Natural killer cell (primary cell): ENCODE measurements at regions not wholly inside any gene's neighbourhood (a gene's known extent, or its start where the extent isn't known, plus 50 kb on each side); places are given as distances from the start of the nearest gene placed in this dataset.

ENCODE experiments used
- ATAC-seq, 3 donors: fragments of 150-1000 bp in 2 of 3; fragments of 200-7000 bp in 1 of 3; cut with Tn5 transposase; 1 replicate in 1 of 3; 2 replicates in 2 of 3; pipeline ENCODE4 v1.10.0; 2021; ENCODE audit warnings: mild to moderate bottlenecking in 2 of 3, moderate library complexity in 2 of 3
- DNase-seq, 2 donors: peaks; one replicate each; pipeline versions ENCODE4 v3.0.0 to v3.0.0-alpha.2; 2013 to 2021; ENCODE audit warnings: mixed read lengths in 1 of 2
- H3K27ac ChIP-seq: one replicate; pipeline ENCODE4 v1.5.1; 2013; ENCODE audit warnings: mild to moderate bottlenecking, low read length
- H3K27me3 ChIP-seq: one replicate; pipeline ENCODE4 v1.6.1; 2013; ENCODE audit warnings: low read length; ENCODE audit not compliant: control insufficient read depth, insufficient read depth
- H3K36me3 ChIP-seq: one replicate; pipeline ENCODE4 v1.6.1; 2013; ENCODE audit warnings: low read length; ENCODE audit not compliant: control insufficient read depth, insufficient read depth
- H3K4me1 ChIP-seq: one replicate; pipeline ENCODE4 v1.6.1; 2013; ENCODE audit warnings: low read length; ENCODE audit not compliant: control insufficient read depth, insufficient read depth
- H3K4me3 ChIP-seq: one replicate; pipeline ENCODE4 v1.5.1; 2013; ENCODE audit warnings: low read length
- H3K9me3 ChIP-seq: one replicate; pipeline ENCODE4 v1.6.1; 2013; ENCODE audit warnings: low read length; ENCODE audit not compliant: control insufficient read depth, insufficient read depth
- H3K27ac Mint-ChIP-seq, 2 donors: one replicate each; pipeline ENCODE4 v1.8.0; 2022; ENCODE audit warnings: mild to moderate bottlenecking in 2 of 2, mixed read lengths in 2 of 2, moderate library complexity in 1 of 2
- H3K27me3 Mint-ChIP-seq, 2 donors: one replicate each; pipeline ENCODE4 v1.8.0; 2022; ENCODE audit warnings: low read depth in 2 of 2, mixed read lengths in 2 of 2
- H3K36me3 Mint-ChIP-seq: one replicate; pipeline ENCODE4 v1.8.0; 2022; ENCODE audit warnings: mixed read lengths
- H3K4me1 Mint-ChIP-seq, 2 donors: one replicate each; pipeline ENCODE4 v1.8.0; 2022; ENCODE audit warnings: mixed read lengths in 2 of 2
- H3K4me3 Mint-ChIP-seq: one replicate; pipeline ENCODE4 v1.8.0; 2022; ENCODE audit warnings: mild to moderate bottlenecking, moderate library complexity, mixed read lengths
- H3K9me3 Mint-ChIP-seq, 2 donors: one replicate each; pipeline ENCODE4 v1.8.0; 2022; ENCODE audit warnings: mixed read lengths in 2 of 2
- WGBS: methylation state at CpG from one replicate; pipeline ENCODE4 v1.1.7; 2013; ENCODE audit warnings: missing lambda C conversion rate; ENCODE audit not compliant: insufficient coverage; 5-methylcytosine and 5-hydroxymethylcytosine counted together
- intact Hi-C: fragments of 100-400 bp; cut with micrococcal nuclease; formaldehyde crosslinking; loops from one replicate; pipeline ENCODE4 v1.14.2; 2022
- TF ChIP-seq, protein P1 (sequence below): fragments of 200-600 bp; IDR thresholded peaks from one replicate; pipeline ENCODE4 v1.8.0; 2022; ENCODE audit warnings: antibody characterized with exemption

DNA sequence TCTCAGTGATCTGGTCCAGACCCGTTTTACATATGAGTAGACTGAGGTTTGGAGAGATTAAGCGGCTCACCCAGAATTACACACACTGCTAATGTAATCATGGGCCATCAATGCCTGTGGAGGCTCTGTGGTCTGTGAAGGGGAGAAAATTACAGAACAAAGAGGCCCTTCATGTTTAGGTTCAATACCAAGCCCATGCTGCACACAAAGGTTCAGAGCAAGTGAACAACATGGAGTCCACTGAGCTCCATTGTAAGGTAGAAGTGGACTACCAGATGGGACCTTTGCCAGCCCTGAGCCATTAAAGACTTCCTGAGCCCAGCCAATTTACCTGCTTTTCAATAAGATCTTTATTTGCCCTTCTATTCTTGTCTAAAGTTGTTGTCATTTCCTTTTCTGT, 109.8 kb downstream of the LUZP4 start:
- WGBS: no CpG with 5 or more reads among the region's 2 CpGs
- H3K4me3 Mint-ChIP-seq: no peak overlapping the region
- no peaks in the 10 kb centered on the region for H3K4me1 Mint-ChIP-seq
- TF ChIP-seq, protein P1, sequence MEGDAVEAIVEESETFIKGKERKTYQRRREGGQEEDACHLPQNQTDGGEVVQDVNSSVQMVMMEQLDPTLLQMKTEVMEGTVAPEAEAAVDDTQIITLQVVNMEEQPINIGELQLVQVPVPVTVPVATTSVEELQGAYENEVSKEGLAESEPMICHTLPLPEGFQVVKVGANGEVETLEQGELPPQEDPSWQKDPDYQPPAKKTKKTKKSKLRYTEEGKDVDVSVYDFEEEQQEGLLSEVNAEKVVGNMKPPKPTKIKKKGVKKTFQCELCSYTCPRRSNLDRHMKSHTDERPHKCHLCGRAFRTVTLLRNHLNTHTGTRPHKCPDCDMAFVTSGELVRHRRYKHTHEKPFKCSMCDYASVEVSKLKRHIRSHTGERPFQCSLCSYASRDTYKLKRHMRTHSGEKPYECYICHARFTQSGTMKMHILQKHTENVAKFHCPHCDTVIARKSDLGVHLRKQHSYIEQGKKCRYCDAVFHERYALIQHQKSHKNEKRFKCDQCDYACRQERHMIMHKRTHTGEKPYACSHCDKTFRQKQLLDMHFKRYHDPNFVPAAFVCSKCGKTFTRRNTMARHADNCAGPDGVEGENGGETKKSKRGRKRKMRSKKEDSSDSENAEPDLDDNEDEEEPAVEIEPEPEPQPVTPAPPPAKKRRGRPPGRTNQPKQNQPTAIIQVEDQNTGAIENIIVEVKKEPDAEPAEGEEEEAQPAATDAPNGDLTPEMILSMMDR: no peak
- H3K27ac Mint-ChIP-seq: no peak overlapping the region
- H3K9me3 Mint-ChIP-seq: no peaks in the 10 kb centered on the region
- DNase-seq (no peak), ATAC-seq (no peak)
- Histone ChIP-seq H3K36me3 (no peaks in the 10 kb centered on the region), H3K27ac (no peak overlapping the region), H3K4me1 (no peaks in the 10 kb centered on the region), H3K27me3 (no peaks in the 10 kb centered on the region), H3K4me3 (no peak overlapping the region), H3K9me3 (no peaks in the 10 kb centered on the region)
- H3K27me3 Mint-ChIP-seq: peaks cover 6 to 8% of the 10 kb centered on the region in 2 donors
- no peaks in the 10 kb centered on the region for H3K36me3 Mint-ChIP-seq
- intact Hi-C loops: no loop called here

DNA sequence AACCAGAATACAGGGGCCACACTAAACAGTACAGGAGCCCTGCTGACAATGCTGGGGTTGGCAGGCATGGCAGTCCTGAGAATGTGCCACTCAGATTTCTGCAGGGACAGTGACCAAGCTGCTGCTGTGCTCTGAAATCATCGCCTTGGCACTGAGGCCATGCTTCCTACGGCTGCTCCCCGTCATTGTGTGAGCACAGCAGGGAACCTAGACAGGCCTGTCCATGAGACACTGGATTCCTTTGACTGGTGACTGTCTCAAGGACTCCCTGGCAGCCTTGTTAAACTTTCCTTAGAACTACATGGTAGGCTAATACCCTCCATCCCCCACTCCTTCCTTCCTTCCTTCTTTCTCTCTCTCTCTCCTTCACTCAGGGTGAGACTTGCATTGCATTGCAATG, 111.4 kb downstream of the LUZP4 start:
- WGBS: 99% methylated on average over 3 of the region's 3 CpGs

DNA sequence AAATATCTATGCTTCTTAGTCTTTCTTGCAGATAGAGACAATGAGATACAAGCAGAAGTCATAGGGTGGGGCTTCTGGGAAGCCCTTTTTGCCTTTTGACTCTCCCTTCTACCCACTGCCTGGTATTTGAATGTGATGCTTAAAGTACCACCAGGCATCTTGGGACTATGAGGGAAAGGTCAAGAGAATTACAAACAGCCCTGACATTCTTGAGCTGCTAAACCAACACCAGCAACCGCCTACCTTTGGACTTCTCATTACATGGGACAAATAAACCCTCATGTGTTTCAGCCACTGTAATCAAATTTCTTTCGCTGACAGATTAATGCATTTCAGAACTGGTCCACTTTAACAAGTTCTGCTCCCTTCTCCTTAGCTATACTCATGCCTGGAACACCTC, 112.8 kb downstream of the LUZP4 start:
- TF ChIP-seq, protein P1: no peak
- no peaks in the 10 kb centered on the region for H3K4me1 Mint-ChIP-seq
- WGBS: 91% methylated on average over 2 of the region's 2 CpGs
- H3K27ac ChIP-seq: no peak overlapping the region
- no peaks in the 10 kb centered on the region for H3K4me1 ChIP-seq
- H3K36me3 ChIP-seq: no peaks in the 10 kb centered on the region
- no peak overlapping the region for H3K27ac Mint-ChIP-seq
- H3K9me3 ChIP-seq: no peaks in the 10 kb centered on the region
- H3K9me3 Mint-ChIP-seq: no peaks in the 10 kb centered on the region
- peaks cover 5 to 6% of the 10 kb centered on the region in 2 donors for H3K27me3 Mint-ChIP-seq
- H3K4me3 Mint-ChIP-seq: no peak overlapping the region
- DNase-seq: no peak
- no peaks in the 10 kb centered on the region for H3K27me3 ChIP-seq
- no peaks in the 10 kb centered on the region for H3K36me3 Mint-ChIP-seq
- ATAC-seq: no peak
- no peak overlapping the region for H3K4me3 ChIP-seq
- intact Hi-C loops: no loop called here

More for the DNA sequence above, 111.4 kb downstream of the LUZP4 start:
- Histone ChIP-seq H3K36me3 (no peaks in the 10 kb centered on the region), H3K9me3 (no peaks in the 10 kb centered on the region), H3K4me3 (no peak overlapping the region), H3K27ac (no peak overlapping the region), H3K27me3 (no peaks in the 10 kb centered on the region), H3K4me1 (no peaks in the 10 kb centered on the region)
- H3K27me3 Mint-ChIP-seq: peaks cover 6 to 8% of the 10 kb centered on the region in 2 donors
- no peak overlapping the region for H3K27ac Mint-ChIP-seq
- intact Hi-C loops: no loop called here
- no peak overlapping the region for H3K4me3 Mint-ChIP-seq
- no peak for DNase-seq
- no peaks in the 10 kb centered on the region for H3K9me3 Mint-ChIP-seq
- H3K36me3 Mint-ChIP-seq: no peaks in the 10 kb centered on the region
- no peaks in the 10 kb centered on the region for H3K4me1 Mint-ChIP-seq
- no peak for ATAC-seq
- TF ChIP-seq, protein P1: no peak

DNA sequence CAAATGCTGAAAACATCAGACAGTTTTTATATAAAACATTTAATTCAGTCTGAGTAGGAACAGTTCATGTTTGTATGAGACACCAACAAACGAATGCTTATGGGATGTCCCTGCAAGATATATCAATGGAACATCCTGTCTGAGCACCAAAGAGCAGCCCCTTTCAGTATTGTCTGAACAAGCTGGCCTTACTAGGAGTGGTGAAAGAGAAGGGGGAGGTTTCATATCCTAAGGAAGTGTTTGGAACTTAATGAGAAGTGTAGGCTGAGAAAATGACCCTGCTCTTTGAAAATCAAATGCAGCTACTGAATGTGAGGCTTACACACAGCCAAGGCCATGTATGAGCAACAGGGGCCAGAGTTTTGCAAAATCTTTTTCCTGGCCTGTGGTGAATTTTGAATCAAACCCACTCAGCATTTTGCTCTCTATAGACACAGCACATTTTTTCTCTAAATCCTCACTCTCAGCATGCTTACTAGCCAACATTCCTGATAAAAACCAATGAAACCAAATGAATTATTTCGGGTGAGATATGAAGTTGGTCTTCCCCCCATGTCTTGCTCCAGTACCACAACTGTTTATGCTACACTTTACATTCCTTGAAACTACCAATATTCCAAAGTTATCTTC, 119.4 kb downstream of the LUZP4 start:
- Mint-ChIP-seq H3K9me3 (no peaks in the 10 kb centered on the region), H3K4me3 (no peak overlapping the region), H3K4me1 (no peaks in the 10 kb centered on the region), H3K36me3 (no peaks in the 10 kb centered on the region), H3K27ac (no peak overlapping the region), H3K27me3 (no peaks in the 10 kb centered on the region)
- no peak for ATAC-seq
- Histone ChIP-seq H3K4me1 (no peaks in the 10 kb centered on the region), H3K4me3 (no peak overlapping the region), H3K9me3 (no peaks in the 10 kb centered on the region), H3K36me3 (no peaks in the 10 kb centered on the region), H3K27ac (no peak overlapping the region), H3K27me3 (no peaks in the 10 kb centered on the region)
- DNase-seq: no peak
- intact Hi-C loops: no loop called here
- WGBS: 80% methylated on average over 2 of the region's 2 CpGs
- TF ChIP-seq, protein P1: no peak
